A549 (cell line): ENCODE measurements at regions not wholly inside any gene's neighbourhood (a gene's known extent, or its start where the extent isn't known, plus 50 kb on each side); places are given as distances from the start of the nearest gene placed in this dataset.

Source experiments
- ATAC-seq, 2 experiments: fragments of 200-7000 bp in 1 of 2; fragments of >200 bp in 1 of 2; cut with Nextera tagmentation in 1 of 2; cut with Tn5 transposase in 1 of 2; 3 replicates each; pipeline versions ENCODE4 v1.8.0 to v1.9.1; 2018 to 2020; ENCODE audit warnings: mild to moderate bottlenecking in 1 of 2, moderate library complexity in 1 of 2
- CTCF ChIA-PET: fragments of 300-600 bp; sonication (Branson Sonifier 250); formaldehyde crosslinking; extraction: SDS; loops from one replicate; lab custom pipeline; 2021; ENCODE audit warnings: antibody characterized with exemption, inconsistent platforms; lab: Yijun Ruan, JAX
- POLR2A ChIA-PET: fragments of 350-600 bp; formaldehyde crosslinking; extraction: SDS; loops from one replicate; lab custom pipeline; 2021; ENCODE audit warnings: antibody characterized with exemption, inconsistent platforms; lab: Yijun Ruan, JAX
- DNase-seq, 2 experiments: peaks; one replicate each; pipeline versions ENCODE4 v3.0.0 to v3.0.0-alpha.2; 2011 to 2016; ENCODE audit warnings: low read depth in 1 of 2, low spot score in 1 of 2
- FAIRE-seq: peaks from 2 replicates; lab custom pipeline; 2011; peaks lifted over from hg19 to GRCh38; lab: Jason Lieb, UNC
- H3K27ac ChIP-seq, 2 experiments: fragments of >200 bp; sonication (Bioruptor Twin); formaldehyde crosslinking; 3 replicates each; pipeline ENCODE4 v1.5.1; 2016 to 2017
- H3K4me1 ChIP-seq: fragments of >200 bp; sonication (Bioruptor Twin); formaldehyde crosslinking; 3 replicates; pipeline ENCODE4 v1.6.1; 2016
- H3K4me2 ChIP-seq: fragments of >200 bp; sonication (Bioruptor Twin); formaldehyde crosslinking; 3 replicates; pipeline ENCODE4 v1.6.1; 2016
- H3K4me3 ChIP-seq: fragments of >200 bp; sonication (Bioruptor Twin); formaldehyde crosslinking; 3 replicates; pipeline ENCODE4 v1.5.1; 2016
- H3K9me3 ChIP-seq: fragments of >200 bp; sonication (Bioruptor Twin); formaldehyde crosslinking; 3 replicates; pipeline ENCODE4 v1.6.1; 2016
- CBX2 ChIP-seq: fragments of 200-600 bp; sonication (generic); IDR thresholded peaks from 2 replicates; pipeline ENCODE4 v1.6.1; 2016; ENCODE audit warnings: low read depth, mild to moderate bottlenecking, borderline replicate concordance
- CBX8 ChIP-seq: fragments of 200-600 bp; sonication (generic); IDR thresholded peaks from 2 replicates; pipeline ENCODE4 v1.6.1; 2016
- CEBPB ChIP-seq, 2 experiments: fragments of >200 bp in 1 of 2; sonication (Bioruptor Twin) in 1 of 2; formaldehyde crosslinking in 1 of 2; IDR thresholded peaks; 2 replicates each; pipeline ENCODE4 v1.6.1; 2012 to 2016
- CTCF ChIP-seq: fragments of >200 bp; sonication (Bioruptor Twin); formaldehyde crosslinking; IDR thresholded peaks from 3 replicates; pipeline ENCODE4 v1.5.1; 2016
- ELK1 ChIP-seq: fragments of 150-350 bp; IDR thresholded peaks from 2 replicates; pipeline ENCODE4 v1.6.1; 2014; ENCODE audit warnings: low read depth, mild to moderate bottlenecking, low read length
- EP300 ChIP-seq, 2 experiments: fragments of >200 bp; sonication (Bioruptor Twin); formaldehyde crosslinking; IDR thresholded peaks; 2 replicates in 1 of 2; 3 replicates in 1 of 2; pipeline ENCODE4 v1.6.1; 2016 to 2017
- FOSL2 ChIP-seq, 2 experiments: fragments of 450-650 bp in 1 of 2; fragments of >200 bp in 1 of 2; sonication (Bioruptor Twin) in 1 of 2; formaldehyde crosslinking; IDR thresholded peaks; 2 replicates each; pipeline versions ENCODE4 v1.5.0 to v1.6.1; 2016 to 2020; ENCODE audit warnings: mild to moderate bottlenecking in 1 of 2, moderate library complexity in 1 of 2
- GATA3 ChIP-seq: IDR thresholded peaks from 2 replicates; pipeline ENCODE4 v1.6.1; 2012; ENCODE audit warnings: borderline replicate concordance
- HDAC2 ChIP-seq: fragments of 200-600 bp; sonication (generic); IDR thresholded peaks from 2 replicates; pipeline ENCODE4 v1.6.1; 2016
- HEYL ChIP-seq: fragments of 250-450 bp; sonication (Bioruptor Pico); IDR thresholded peaks from 2 replicates; pipeline ENCODE4 v1.8.0; 2021; ENCODE audit warnings: mild to moderate bottlenecking, moderate library complexity
- HOXB5 ChIP-seq: fragments of 250-450 bp; sonication (Bioruptor Pico); IDR thresholded peaks from 2 replicates; pipeline ENCODE4 v1.5.0; 2020; ENCODE audit warnings: mild to moderate bottlenecking, moderate library complexity
- JUN ChIP-seq, 2 experiments: fragments of >200 bp; sonication (Bioruptor Twin); formaldehyde crosslinking; IDR thresholded peaks; 2 replicates in 1 of 2; 3 replicates in 1 of 2; pipeline ENCODE4 v1.6.1; 2016 to 2017
- KDM1A ChIP-seq: fragments of 200-600 bp; sonication (generic); IDR thresholded peaks from 2 replicates; pipeline ENCODE4 v1.6.1; 2016; ENCODE audit warnings: low read depth, mild to moderate bottlenecking
- MAFK ChIP-seq: fragments of 450-650 bp; IDR thresholded peaks from 2 replicates; pipeline ENCODE4 v1.6.1; 2014; ENCODE audit not compliant: partially characterized antibody
- MAZ ChIP-seq: fragments of 150-350 bp; IDR thresholded peaks from 2 replicates; pipeline ENCODE4 v1.6.1; 2014; ENCODE audit warnings: antibody characterized with exemption, low read depth, low read length, borderline replicate concordance
- MYC ChIP-seq: IDR thresholded peaks from 2 replicates; pipeline ENCODE4 v1.6.1; 2012; ENCODE audit warnings: mild to moderate bottlenecking, inconsistent platforms, low read length, improper control_type of control experiment, borderline replicate concordance
- NFE2L2 ChIP-seq: fragments of 150-350 bp; conservative IDR thresholded peaks from 2 replicates; pipeline ENCODE4 v1.6.1; 2014; ENCODE audit warnings: low read length
- NPAS2 ChIP-seq: fragments of 250-450 bp; sonication (Bioruptor Pico); IDR thresholded peaks from 2 replicates; pipeline ENCODE4 v1.8.0; 2022; ENCODE audit warnings: mild to moderate bottlenecking, moderate library complexity, borderline replicate concordance
- PHF8 ChIP-seq: fragments of 200-600 bp; sonication (generic); IDR thresholded peaks from 2 replicates; pipeline ENCODE4 v1.6.1; 2016; ENCODE audit warnings: low read depth, mild to moderate bottlenecking, antibody characterized with exemption, moderate library complexity, borderline replicate concordance
- RAD21 ChIP-seq, 2 experiments: fragments of >200 bp in 1 of 2; sonication (Bioruptor Twin) in 1 of 2; formaldehyde crosslinking in 1 of 2; IDR thresholded peaks in 1 of 2; conservative IDR thresholded peaks in 1 of 2; 2 replicates in 1 of 2; 3 replicates in 1 of 2; pipeline ENCODE4 v1.6.1; 2012 to 2018; ENCODE audit warnings: inconsistent platforms in 1 of 2
- RARB ChIP-seq: fragments of 250-450 bp; sonication (Bioruptor Pico); IDR thresholded peaks from 2 replicates; pipeline ENCODE4 v1.8.0; 2021; ENCODE audit warnings: mild to moderate bottlenecking, moderate library complexity
- USF2 ChIP-seq: fragments of 450-650 bp; IDR thresholded peaks from 2 replicates; pipeline ENCODE4 v1.6.1; 2014; ENCODE audit warnings: antibody characterized with exemption
- ZNF302 ChIP-seq: fragments of 250-450 bp; sonication (Bioruptor Pico); IDR thresholded peaks from 2 replicates; pipeline ENCODE4 v1.9.0; 2021; ENCODE audit warnings: inconsistent platforms, mild to moderate bottlenecking, moderate library complexity
- ZSCAN20 ChIP-seq: fragments of 250-450 bp; sonication (Bioruptor Pico); IDR thresholded peaks from 2 replicates; pipeline ENCODE4 v1.8.0; 2022; ENCODE audit warnings: mild to moderate bottlenecking, moderate library complexity
- WGBS: methylation state at CpG from one replicate; pipeline ENCODE4 v1.1.6; 2017; ENCODE audit errors: missing lambda C conversion rate; 5-methylcytosine and 5-hydroxymethylcytosine counted together
- TF ChIP-seq, protein P1 (sequence below): IDR thresholded peaks from 2 replicates; pipeline ENCODE4 v1.6.1; 2012; ENCODE audit warnings: low read depth, borderline replicate concordance
- TF ChIP-seq, protein P2 (sequence below): fragments of 250-450 bp; sonication (Bioruptor Pico); IDR thresholded peaks from 2 replicates; pipeline ENCODE4 v1.5.0; 2020; ENCODE audit warnings: low read depth, mild to moderate bottlenecking, moderate library complexity
- TF ChIP-seq, protein P3 (sequence below): fragments of >200 bp; sonication (Bioruptor Twin); formaldehyde crosslinking; IDR thresholded peaks from 2 replicates; pipeline ENCODE4 v1.6.1; 2016

DNA sequence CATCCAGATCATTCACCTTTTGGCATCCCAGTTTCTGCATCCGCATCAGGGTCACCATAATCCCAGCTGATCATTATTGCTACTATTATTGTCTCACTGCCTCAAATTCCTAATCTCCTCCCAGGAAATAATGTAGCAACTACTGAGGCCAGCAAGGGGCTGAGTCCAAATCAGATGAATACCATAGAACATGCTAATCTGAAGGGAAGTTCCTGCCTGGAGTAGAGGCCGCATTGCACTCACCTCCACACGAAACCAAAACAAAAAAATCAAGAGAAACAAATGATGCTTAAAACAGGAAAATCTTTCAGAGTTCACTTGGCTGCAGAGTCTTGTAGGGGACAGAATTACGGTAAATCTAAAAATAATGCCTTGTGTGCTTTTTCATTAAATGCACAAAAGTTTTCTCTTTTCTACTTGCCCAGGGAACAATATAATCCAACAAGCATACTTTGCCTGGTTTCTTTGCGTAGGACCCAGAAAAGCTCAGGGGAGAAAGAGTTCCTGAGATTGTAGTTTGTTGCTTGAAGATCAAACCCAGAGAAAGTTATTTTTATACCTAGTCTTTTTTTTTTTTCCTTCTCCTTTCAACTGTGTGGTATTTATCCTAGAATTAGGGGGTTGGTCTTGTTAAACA is 87.7 kb upstream of the KLF4 start:
- no peaks in the 10 kb centered on the region for H3K4me1 ChIP-seq
- CTCF ChIA-PET = interaction anchor here (0.6 to 1.0 kb wide), 3 partner anchors 9 to 1674 kb away, joined by 3 read pairs; no protein-coding TSS in a partner anchor
- FAIRE-seq = no peak
- POLR2A ChIA-PET = no interaction called here
- TF ChIP-seq NPAS2 (CRISPR knock-in tag) = no peak
- TF ChIP-seq JUN (IDR thresholded peaks at IDR 0.05) = no peak
- TF ChIP-seq RARB (CRISPR knock-in tag) = no peak
- no peak for TF ChIP-seq MYC
- TF ChIP-seq ELK1 = no peak
- TF ChIP-seq FOSL2 (IDR thresholded peaks at IDR 0.05) = no peak
- no peak for TF ChIP-seq FOSL2 (CRISPR knock-in tag; IDR thresholded peaks at IDR 0.05)
- TF ChIP-seq EP300 (IDR thresholded peaks at IDR 0.05) = no peak
- TF ChIP-seq HEYL (CRISPR knock-in tag) = no peak
- TF ChIP-seq, protein P1, sequence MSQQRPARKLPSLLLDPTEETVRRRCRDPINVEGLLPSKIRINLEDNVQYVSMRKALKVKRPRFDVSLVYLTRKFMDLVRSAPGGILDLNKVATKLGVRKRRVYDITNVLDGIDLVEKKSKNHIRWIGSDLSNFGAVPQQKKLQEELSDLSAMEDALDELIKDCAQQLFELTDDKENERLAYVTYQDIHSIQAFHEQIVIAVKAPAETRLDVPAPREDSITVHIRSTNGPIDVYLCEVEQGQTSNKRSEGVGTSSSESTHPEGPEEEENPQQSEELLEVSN = no peak
- TF ChIP-seq, protein P2, sequence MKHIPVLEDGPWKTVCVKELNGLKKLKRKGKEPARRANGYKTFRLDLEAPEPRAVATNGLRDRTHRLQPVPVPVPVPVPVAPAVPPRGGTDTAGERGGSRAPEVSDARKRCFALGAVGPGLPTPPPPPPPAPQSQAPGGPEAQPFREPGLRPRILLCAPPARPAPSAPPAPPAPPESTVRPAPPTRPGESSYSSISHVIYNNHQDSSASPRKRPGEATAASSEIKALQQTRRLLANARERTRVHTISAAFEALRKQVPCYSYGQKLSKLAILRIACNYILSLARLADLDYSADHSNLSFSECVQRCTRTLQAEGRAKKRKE (CRISPR knock-in tag) = no peak
- no peak for TF ChIP-seq CBX8
- TF ChIP-seq CEBPB (IDR thresholded peaks at IDR 0.05) = no peak
- no peak for TF ChIP-seq USF2
- TF ChIP-seq HOXB5 (CRISPR knock-in tag) = no peak
- TF ChIP-seq PHF8 = no peak
- TF ChIP-seq HDAC2 = no peak
- no peak for TF ChIP-seq GATA3
- no peak for TF ChIP-seq RAD21 (conservative IDR thresholded peaks at IDR 0.05 in 1 of 2, IDR thresholded peaks at IDR 0.05 in 1 of 2)
- no peak for TF ChIP-seq NFE2L2
- TF ChIP-seq CTCF = no peak
- H3K4me2 ChIP-seq = no peak overlapping the region
- DNase-seq = no peak
- no peak overlapping the region for H3K4me3 ChIP-seq
- ATAC-seq = no peak
- WGBS = 90% methylated on average over 5 of the region's 5 CpGs
- no peak overlapping the region for H3K27ac ChIP-seq
- H3K9me3 ChIP-seq = no peaks in the 10 kb centered on the region

DNA sequence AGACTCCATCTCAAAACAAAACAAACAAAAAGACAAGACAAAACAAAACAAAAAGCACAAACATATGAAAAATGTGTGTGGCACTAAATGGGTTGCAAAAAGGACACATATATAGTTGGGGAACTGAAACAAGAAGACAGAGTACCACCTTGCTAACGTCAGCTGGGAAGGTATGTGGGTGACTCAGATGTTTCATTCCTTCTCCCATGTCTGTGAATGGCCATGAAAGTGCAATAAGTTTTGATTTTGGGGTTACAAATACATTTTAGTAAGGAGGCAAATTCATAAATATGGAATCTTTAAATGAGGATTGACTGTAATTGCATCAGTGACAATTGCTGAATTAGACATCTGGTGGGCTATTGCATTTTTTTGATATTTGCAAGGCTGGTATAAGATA is 81.6 kb upstream of the KLF4 start:
- FAIRE-seq = no peak
- Histone ChIP-seq H3K27ac (no peak overlapping the region), H3K4me1 (peaks cover 12% of the 10 kb centered on the region), H3K9me3 (no peaks in the 10 kb centered on the region), H3K4me3 (no peak overlapping the region), H3K4me2 (no peak overlapping the region)
- 47% methylated on average over 1 of the region's 1 CpG for WGBS
- ChIA-PET CTCF (interaction anchor here (0.6 to 1.4 kb wide), 2 partner anchors 16 to 58 kb away, joined by 3 read pairs; no protein-coding TSS in a partner anchor), POLR2A (no interaction called here)
- no peak for DNase-seq
- ATAC-seq = no peak
- no peak for TF ChIP-seq HEYL (CRISPR knock-in tag)
- no peak for TF ChIP-seq CTCF
- TF ChIP-seq, protein P2 (CRISPR knock-in tag) = no peak
- TF ChIP-seq, protein P3, sequence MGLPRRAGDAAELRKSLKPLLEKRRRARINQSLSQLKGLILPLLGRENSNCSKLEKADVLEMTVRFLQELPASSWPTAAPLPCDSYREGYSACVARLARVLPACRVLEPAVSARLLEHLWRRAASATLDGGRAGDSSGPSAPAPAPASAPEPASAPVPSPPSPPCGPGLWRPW = no peak
- TF ChIP-seq CBX2 = no peak
- TF ChIP-seq KDM1A = no peak
- TF ChIP-seq ZNF302 (CRISPR knock-in tag) = no peak
- no peak for TF ChIP-seq MYC
- no peak for TF ChIP-seq MAZ
- no peak for TF ChIP-seq ZSCAN20 (CRISPR knock-in tag)
- no peak for TF ChIP-seq MAFK
